OCI-LY1 (cell line): ENCODE measurements at regions not wholly inside any gene's neighbourhood (a gene's known extent, or its start where the extent isn't known, plus 50 kb on each side); places are given as distances from the start of the nearest gene placed in this dataset.

Experiments used
- H2AFZ ChIP-seq: fragments of 200-600 bp; sonication (generic), shearing (Covaris generic); 2 replicates; pipeline ENCODE4 v1.6.0; 2014; ENCODE audit warnings: antibody characterized with exemption, mild to moderate bottlenecking, low read length
- H3F3A ChIP-seq: fragments of 200-600 bp; sonication (generic), shearing (Covaris generic); 2 replicates; pipeline ENCODE4 v1.6.0; 2014; ENCODE audit warnings: mild to moderate bottlenecking, antibody characterized with exemption, low read length, moderate library complexity; ENCODE audit not compliant: insufficient read depth
- H3K27ac ChIP-seq: fragments of 200-600 bp; sonication (generic); 2 replicates; pipeline ENCODE4 v1.5.1; 2014; ENCODE audit warnings: low read length, mixed run types, mild to moderate bottlenecking, low read depth; ENCODE audit not compliant: poor library complexity, severe bottlenecking
- H3K27me3 ChIP-seq: fragments of 200-600 bp; sonication (generic); 2 replicates; pipeline ENCODE4 v1.6.0; 2014; ENCODE audit warnings: antibody characterized with exemption, mild to moderate bottlenecking, low read length, moderate library complexity; ENCODE audit not compliant: insufficient read depth
- H3K36me3 ChIP-seq: fragments of 200-600 bp; sonication (generic); 2 replicates; pipeline ENCODE4 v1.6.1; 2014; ENCODE audit warnings: mild to moderate bottlenecking, antibody characterized with exemption, low read length, moderate library complexity, mixed read lengths; ENCODE audit not compliant: insufficient read depth
- H3K4me1 ChIP-seq: fragments of 200-600 bp; sonication (generic); 2 replicates; pipeline ENCODE4 v1.5.1; 2014; ENCODE audit warnings: mild to moderate bottlenecking, low read length, moderate library complexity; ENCODE audit not compliant: insufficient read depth, severe bottlenecking
- H3K4me2 ChIP-seq: fragments of 200-600 bp; sonication (generic), shearing (Covaris generic); 2 replicates; pipeline ENCODE4 v1.6.1; 2014; ENCODE audit warnings: low read length
- H3K4me3 ChIP-seq: fragments of 200-600 bp; sonication (generic); 2 replicates; pipeline ENCODE4 v1.5.1; 2014; ENCODE audit warnings: low read length, low read depth, mild to moderate bottlenecking, mixed read lengths; ENCODE audit not compliant: poor library complexity, severe bottlenecking
- H3K79me2 ChIP-seq: fragments of 200-600 bp; shearing (Covaris generic); 2 replicates; pipeline ENCODE4 v1.6.1; 2016; ENCODE audit warnings: mixed run types, low read length, mixed read lengths; ENCODE audit not compliant: insufficient read depth
- H3K9ac ChIP-seq: fragments of 200-600 bp; sonication (generic), shearing (Covaris generic); 2 replicates; pipeline ENCODE4 v1.6.1; 2014; ENCODE audit warnings: mild to moderate bottlenecking, low read length, mixed read lengths
- H3K9me2 ChIP-seq: fragments of 200-600 bp; sonication (generic), shearing (Covaris generic); 2 replicates; pipeline ENCODE4 v1.6.1; 2014; ENCODE audit warnings: low read depth, mild to moderate bottlenecking, low read length, mixed read lengths
- H3K9me3 ChIP-seq: fragments of 200-600 bp; shearing (Covaris generic); 2 replicates; pipeline ENCODE4 v1.6.1; 2014; ENCODE audit warnings: low read length, mixed read lengths
- H4K20me1 ChIP-seq: fragments of 200-600 bp; sonication (generic), shearing (Covaris generic); 2 replicates; pipeline ENCODE4 v1.6.0; 2016; ENCODE audit warnings: mild to moderate bottlenecking, low read length; ENCODE audit not compliant: insufficient read depth
- EZH2 ChIP-seq: fragments of 200-600 bp; sonication (generic), shearing (Covaris generic); IDR thresholded peaks from 2 replicates; pipeline ENCODE4 v1.8.0; 2017; ENCODE audit warnings: borderline replicate concordance, mixed run types, mild to moderate bottlenecking, antibody characterized with exemption, low read length, moderate library complexity, mixed read lengths
- TF ChIP-seq, protein P1 (sequence below): fragments of 200-600 bp; sonication (generic), shearing (Covaris generic); IDR thresholded peaks from 2 replicates; pipeline ENCODE4 v1.5.1; 2017; ENCODE audit warnings: mild to moderate bottlenecking, antibody characterized with exemption, low read length, moderate library complexity, mixed read lengths

DNA sequence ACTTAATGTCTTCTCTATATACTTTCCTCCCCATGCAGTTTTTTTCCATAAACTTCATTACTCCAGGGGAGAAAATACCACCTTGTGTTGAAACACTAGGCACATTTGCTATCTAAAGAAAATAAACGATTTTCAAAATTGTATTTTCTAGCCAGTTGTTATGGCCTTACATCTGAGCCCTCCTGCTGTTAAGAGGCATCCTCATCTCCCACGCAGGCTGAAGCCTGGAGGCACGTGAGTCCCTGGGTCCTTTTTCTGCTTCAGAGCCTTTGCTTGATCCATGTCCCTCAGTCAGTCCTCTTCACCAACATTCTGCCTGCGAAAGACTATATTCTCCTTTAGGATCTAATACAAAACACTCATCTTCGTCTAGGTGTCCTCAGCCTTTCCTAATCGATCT lies 479.6 kb upstream of the ZNF717 start:
- TF ChIP-seq, protein P1, sequence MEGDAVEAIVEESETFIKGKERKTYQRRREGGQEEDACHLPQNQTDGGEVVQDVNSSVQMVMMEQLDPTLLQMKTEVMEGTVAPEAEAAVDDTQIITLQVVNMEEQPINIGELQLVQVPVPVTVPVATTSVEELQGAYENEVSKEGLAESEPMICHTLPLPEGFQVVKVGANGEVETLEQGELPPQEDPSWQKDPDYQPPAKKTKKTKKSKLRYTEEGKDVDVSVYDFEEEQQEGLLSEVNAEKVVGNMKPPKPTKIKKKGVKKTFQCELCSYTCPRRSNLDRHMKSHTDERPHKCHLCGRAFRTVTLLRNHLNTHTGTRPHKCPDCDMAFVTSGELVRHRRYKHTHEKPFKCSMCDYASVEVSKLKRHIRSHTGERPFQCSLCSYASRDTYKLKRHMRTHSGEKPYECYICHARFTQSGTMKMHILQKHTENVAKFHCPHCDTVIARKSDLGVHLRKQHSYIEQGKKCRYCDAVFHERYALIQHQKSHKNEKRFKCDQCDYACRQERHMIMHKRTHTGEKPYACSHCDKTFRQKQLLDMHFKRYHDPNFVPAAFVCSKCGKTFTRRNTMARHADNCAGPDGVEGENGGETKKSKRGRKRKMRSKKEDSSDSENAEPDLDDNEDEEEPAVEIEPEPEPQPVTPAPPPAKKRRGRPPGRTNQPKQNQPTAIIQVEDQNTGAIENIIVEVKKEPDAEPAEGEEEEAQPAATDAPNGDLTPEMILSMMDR: no peak
- TF ChIP-seq EZH2: no peak
- Histone ChIP-seq H3K27ac (no peak overlapping the region), H3K36me3 (no peaks in the 10 kb centered on the region), H3K9ac (no peak overlapping the region), H3K4me3 (no peak overlapping the region), H3K4me1 (no peaks in the 10 kb centered on the region), H3K9me2 (no peaks in the 10 kb centered on the region), H3K27me3 (no peaks in the 10 kb centered on the region), H2AFZ (no peak overlapping the region), H3K79me2 (no peaks in the 10 kb centered on the region), H4K20me1 (no peaks in the 10 kb centered on the region), H3K9me3 (no peaks in the 10 kb centered on the region), H3K4me2 (no peak overlapping the region), H3F3A (no peaks in the 10 kb centered on the region)

DNA sequence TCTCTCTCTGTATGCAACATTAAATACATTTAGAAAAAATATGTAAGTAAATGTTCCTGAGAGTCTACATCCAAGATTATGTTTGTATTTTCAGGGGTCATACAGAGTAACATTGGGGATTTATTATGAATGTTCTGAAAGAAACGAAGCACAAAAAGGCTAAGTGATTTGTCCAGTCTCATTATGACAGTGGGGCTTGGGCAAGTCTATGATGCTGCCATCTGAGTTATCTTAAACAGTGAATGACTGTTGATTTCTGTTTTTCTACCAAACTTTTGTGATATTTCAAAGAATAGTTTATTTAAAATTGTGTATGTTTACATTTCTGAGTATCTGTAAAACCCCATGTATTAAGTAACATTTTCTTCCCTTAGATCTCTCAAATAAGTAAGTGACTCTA lies 481.2 kb upstream of the ZNF717 start:
- no peaks in the 10 kb centered on the region for H3K9me2 ChIP-seq
- H3K4me3 ChIP-seq: no peak overlapping the region
- no peaks in the 10 kb centered on the region for H3K36me3 ChIP-seq
- no peaks in the 10 kb centered on the region for H3K4me1 ChIP-seq
- no peaks in the 10 kb centered on the region for H3K9me3 ChIP-seq
- H2AFZ ChIP-seq: no peak overlapping the region
- H3K4me2 ChIP-seq: no peak overlapping the region
- no peaks in the 10 kb centered on the region for H3F3A ChIP-seq
- no peaks in the 10 kb centered on the region for H3K79me2 ChIP-seq
- H3K27me3 ChIP-seq: no peaks in the 10 kb centered on the region
- TF ChIP-seq EZH2: no peak
- TF ChIP-seq, protein P1: no peak
- H3K27ac ChIP-seq: no peak overlapping the region
- H3K9ac ChIP-seq: no peak overlapping the region
- H4K20me1 ChIP-seq: no peaks in the 10 kb centered on the region

DNA sequence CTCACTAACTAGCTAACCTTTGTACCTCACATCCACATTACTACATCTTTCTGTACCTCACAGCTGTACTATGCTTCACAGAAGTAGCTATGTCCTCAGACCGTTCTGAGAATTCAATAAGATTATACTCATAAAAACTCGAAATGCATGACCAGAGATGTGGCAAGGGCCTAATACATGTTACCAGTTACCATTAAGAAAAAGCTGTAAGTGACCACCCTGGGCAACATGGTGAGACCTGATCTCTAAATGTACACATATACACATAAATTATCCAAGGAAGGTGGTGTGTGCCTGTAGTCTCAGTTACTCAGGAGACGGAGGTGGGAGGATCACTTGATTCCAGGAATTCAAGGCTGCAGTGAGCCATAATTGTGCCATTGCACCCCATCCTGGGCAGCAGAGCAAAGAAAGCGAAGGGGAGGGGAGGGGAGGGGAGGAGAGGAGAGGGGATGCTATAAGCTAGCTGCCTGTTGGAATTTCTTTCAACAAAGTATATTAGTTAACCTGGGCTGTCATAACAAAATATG lies 482.6 kb upstream of the ZNF717 start:
- H3K36me3 ChIP-seq: no peaks in the 10 kb centered on the region
- H3K9ac ChIP-seq: no peak overlapping the region
- H3K4me1 ChIP-seq: no peaks in the 10 kb centered on the region
- no peak overlapping the region for H2AFZ ChIP-seq
- TF ChIP-seq, protein P1: no peak
- TF ChIP-seq EZH2: no peak
- no peaks in the 10 kb centered on the region for H3K9me3 ChIP-seq
- no peaks in the 10 kb centered on the region for H4K20me1 ChIP-seq
- no peaks in the 10 kb centered on the region for H3F3A ChIP-seq
- H3K4me3 ChIP-seq: no peak overlapping the region
- no peaks in the 10 kb centered on the region for H3K27me3 ChIP-seq
- H3K27ac ChIP-seq: no peak overlapping the region
- H3K9me2 ChIP-seq: no peaks in the 10 kb centered on the region
- H3K79me2 ChIP-seq: no peaks in the 10 kb centered on the region
- H3K4me2 ChIP-seq: no peak overlapping the region
